HG03064 (cell line): ENCODE measurements at regions not wholly inside any gene's neighbourhood (a gene's known extent, or its start where the extent isn't known, plus 50 kb on each side); places are given as distances from the start of the nearest gene placed in this dataset.

Source experiments
- ATAC-seq: cut with Tn5 transposase; IDR thresholded peaks from one replicate; pipeline ENCODE4 v1.9.1; 2021; ENCODE audit warnings: low read depth; ENCODE audit not compliant: unreplicated experiment

DNA sequence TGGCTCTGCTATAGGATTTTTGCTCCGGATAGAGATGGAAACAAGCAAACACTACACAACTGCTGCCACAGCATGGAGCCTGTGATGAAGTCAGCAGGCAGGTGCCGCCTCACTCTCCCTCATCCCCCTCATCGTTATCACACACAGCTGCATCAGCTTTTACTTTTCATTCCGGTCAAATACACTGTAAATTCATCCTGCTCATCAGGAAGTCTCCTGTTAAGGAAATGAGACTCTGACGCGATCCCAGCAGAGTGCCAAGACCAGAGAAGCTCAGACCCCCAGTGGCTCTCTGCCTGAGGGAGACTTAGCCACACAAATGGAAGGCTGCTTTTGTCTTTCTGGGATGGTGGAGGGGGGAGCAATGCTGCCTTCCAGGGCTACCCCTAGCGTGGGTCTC is 270.2 kb downstream of the ELAVL2 start:
- no peak for ATAC-seq

DNA sequence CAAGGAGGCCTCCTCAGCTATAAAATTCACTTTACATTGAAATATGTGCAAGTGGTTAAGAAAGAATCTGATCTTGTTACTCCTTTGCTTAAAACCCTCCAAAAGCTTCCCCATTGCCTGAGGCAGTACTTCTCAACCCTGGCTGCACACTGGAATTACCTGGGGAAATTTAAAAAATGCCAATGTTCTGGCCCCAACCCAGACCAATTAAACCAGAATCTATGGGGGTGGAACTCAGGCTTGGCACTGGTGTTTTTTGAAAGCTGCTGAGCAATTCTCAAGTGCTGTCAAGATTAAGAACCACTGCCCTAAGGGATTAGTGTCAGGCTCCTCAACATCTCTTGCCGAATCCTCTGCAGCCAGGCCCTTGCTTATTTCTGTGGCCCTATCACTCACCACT is 269.6 kb downstream of the ELAVL2 start:
- no peak for ATAC-seq

DNA sequence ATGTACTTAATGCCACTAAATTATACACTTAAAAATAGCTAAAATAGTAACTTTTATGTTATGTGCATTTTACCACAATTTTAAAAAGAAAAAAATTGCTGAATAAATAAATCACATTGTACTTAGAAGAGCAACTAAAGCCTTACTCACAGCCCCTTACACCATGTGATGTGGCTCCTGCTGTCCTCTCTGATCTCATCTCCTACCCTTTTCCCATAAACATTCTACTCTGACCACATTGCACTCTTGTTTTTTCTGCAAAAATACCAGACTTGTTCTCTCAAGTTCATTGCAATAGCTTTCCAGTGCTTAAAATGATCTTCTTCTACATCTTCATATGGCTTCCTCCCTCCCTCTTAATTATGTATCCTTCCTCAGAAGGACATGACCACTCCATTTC is 268.4 kb downstream of the ELAVL2 start:
- no peak for ATAC-seq

DNA sequence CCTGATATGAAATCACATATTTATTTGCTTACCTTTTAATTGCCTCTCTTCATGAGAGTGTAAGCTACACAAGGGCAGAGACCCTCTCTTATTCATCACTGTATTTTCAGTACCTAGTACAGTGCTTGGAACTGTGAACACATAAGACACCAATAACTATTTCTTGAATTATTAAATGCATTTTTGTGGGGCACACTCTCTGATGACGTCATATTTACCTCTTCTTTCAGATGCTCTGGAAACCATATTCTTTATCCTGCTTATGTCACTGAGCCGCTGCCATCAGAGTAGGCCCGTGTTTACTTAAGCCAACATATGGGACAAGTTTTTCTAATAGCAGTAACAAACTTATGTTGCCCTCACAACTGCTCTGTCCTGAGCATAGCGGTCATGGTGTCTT is 266.5 kb downstream of the ELAVL2 start:
- ATAC-seq = no peak

DNA sequence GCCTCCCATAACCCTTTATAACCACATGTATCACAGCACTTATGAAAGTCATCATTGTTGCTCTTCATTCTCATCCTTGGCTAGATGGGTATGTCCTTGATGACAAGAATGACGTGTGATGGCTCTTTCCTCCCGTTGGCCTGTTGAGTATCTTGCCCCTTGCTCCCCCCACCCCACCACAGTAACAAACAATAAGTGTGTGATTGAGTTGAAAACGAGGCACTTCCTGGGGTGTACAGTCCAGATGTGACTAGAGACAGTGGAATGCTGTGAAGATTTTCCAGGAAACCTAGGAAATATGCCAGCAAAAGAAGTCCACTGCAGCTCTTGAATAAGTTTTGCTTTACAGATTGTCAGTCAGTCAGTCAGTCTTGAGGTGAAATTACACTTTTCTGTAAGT is 262.5 kb downstream of the ELAVL2 start:
- no peak for ATAC-seq

DNA sequence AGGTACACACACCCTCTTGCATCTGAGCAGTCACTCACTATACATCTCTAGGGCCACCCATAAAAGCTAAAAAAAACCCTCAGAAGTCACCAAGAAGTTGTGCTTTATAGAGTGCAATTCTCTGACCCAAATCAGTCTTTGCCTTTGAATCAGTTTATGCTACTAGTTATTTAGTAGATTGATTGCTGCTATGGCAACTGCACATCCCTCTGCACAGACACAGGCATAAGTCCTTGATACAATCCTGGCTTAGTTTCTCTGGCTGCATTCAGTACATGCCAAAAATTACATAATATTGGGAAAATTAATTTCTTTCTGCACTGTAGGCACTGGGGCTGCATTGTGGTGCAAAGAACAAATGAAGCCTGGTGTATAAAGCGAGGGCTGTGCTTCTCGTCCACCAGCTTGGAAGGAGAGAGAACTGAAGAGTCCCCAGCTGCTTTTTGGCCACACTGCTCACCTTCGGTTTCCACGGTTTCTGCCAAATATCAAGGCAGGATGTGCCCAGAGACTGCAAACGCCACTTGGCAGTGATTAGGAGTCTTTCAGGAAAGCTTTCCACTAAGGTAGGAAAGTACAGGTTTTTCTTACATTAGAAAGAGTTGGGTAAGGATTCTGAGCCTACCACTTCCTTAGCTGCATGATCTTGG is 258.4 kb downstream of the ELAVL2 start:
- ATAC-seq = no peak

DNA sequence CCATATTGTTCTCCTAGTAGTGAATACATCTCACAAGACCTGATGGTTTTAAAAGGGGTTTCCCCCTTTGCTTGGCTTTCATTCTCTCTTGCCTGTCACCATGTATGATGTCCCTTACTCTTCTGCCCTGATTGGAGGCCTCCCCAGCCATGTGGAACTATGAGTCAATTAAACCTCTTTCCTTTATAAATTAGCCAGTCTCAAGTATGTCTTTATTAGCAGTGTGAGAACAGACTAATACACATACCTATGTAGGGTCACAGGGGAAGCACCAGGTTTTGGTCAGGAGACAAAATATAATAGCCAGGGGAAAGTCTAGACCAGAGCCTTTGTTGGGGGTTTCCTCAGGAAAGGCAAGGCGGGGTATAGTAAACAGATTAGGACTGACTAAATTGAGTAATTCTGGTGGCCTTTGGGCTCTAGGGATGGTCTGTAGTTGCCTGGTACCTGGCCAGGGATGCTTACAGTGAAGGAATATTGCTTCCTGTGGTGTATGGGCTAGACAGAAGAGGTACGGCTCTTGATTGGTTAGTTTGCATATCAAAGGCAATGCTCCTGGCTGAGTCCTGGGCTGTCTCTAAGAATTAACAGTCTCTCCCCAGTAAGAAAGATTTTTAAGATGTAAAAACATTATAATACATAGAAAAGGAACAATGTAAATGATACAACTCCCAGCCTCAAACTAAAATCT is 254.5 kb downstream of the ELAVL2 start:
- no peak for ATAC-seq

DNA sequence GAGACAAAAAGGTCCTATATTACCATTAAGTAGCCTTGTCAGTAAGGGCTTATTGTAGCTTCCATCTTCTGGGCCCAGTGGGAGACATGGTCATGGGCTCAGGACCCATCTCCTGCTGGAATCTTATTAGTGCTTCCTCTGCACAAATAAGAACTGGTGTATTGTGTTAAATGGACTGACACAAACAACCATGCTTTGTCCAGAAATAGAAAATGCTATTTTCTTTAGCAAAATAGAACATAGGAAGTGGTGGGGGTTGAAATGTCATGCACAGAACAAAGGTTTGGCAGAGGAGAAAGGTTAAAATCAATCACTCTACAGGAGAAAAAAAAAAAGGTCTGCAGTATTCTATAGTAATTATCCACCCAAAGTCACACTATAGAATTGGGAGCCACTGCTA is 252.2 kb downstream of the ELAVL2 start:
- no peak for ATAC-seq

DNA sequence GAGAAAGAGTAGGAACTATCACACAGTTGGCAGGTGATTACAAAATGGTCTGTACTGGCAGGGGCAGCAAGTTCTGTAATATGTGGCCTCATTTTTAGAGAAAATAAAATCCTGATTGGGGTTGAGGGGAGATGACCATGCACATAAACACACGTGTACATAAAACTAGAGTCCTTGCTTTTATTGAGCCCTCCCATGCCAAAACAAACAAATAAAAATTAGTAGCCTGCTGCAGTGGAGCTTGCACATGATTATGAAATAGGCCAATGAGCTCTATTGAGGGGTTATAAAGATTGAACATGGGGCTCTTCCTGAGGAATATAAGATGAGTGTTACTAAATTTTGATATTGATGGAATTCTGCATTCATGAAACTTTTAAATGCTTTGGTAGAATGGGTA is 248.4 kb downstream of the ELAVL2 start:
- no peak for ATAC-seq

DNA sequence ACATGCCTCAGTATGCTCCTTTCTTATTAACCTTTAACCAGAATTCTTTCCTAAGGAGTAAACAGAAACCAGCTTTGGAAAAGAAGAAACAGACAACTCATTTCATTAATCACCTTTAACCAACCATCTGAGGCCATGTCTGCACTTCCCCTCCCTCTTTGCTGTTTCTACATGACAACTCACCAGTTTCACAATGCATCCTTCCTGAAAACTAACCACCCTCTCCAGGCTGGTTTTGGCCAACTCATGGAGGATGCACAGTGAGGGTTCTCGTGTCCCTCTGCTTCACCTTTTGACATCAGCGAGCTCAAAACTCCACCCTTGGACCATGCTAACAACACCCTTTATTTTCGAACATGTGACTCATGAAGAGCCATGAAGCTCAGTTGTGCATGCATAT is 244.1 kb downstream of the ELAVL2 start:
- ATAC-seq = no peak

DNA sequence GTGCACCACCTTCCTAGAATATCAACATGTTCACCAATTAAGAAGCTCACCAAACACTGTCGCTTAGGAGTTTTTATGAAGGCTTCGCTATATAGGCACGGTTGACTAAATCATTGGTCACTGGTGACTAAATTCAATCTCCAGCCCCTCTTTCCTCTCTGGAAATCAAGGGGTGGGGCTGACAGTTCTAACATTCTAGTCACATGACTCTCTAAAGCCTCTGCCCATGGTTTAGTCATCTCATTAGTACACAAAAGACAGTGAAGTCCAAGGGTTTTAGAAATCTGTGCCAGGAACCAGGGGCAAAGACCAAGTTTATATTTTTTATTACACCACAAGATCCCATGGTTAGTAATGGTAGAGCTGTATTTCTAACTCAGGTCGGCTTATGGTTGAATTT is 243.2 kb downstream of the ELAVL2 start:
- no peak for ATAC-seq

DNA sequence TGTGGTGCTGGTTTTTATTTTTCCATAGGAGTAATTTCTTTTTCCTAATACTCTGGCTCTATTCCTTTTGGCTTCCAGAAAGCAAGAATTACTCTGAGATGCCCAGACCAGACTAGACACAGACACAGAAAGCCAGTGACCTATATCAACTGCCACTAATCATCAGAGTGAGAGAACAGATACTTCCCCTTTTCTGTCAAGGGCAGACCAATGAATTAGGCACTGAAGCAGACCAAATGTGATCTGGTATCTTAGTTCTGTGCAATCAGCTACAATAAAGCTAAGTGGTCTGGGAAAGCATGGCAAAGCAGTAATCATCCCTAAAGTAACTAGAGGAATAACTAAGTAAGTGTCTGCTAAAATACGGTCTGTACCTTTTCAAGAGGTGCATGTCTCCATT is 239.1 kb downstream of the ELAVL2 start:
- ATAC-seq = no peak

DNA sequence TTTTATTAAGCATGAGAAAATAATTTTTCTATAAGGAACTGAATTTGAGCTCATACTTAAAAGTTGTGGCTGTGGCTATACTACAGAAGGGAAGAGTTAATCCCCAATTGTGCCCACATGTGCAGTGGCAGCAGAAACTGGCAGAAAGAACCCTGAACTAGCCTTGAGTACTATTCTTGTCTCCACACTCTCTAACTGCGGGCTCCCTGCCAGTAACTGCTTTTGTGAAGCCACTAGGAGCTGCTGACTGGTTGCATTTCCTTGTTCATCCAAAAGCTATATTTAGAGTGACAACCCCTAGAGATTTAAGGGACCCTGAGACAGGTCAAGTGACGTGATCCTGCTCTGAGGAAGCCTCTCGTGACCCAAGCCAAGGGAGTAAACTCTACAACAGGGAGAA is 238.6 kb downstream of the ELAVL2 start:
- no peak for ATAC-seq

DNA sequence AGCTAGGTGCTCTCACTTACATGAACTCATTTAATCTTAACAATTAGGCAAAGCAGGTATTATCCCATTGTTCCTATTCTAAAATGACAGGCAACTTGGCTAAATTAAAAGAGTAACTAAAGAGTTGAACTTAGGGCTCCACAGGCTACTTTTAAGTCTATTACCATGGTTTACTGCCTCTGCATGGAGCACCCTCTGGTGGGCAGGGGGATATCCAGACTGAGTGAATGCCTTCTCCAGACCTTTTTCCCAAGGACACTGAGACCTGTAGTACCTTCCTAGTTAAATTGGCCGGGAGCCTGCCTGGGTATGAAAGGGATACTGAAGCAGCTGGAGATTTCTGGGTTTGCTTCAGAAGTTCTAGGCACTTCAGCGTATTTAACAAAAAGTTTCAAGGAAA is 238.1 kb downstream of the ELAVL2 start:
- ATAC-seq = no peak

DNA sequence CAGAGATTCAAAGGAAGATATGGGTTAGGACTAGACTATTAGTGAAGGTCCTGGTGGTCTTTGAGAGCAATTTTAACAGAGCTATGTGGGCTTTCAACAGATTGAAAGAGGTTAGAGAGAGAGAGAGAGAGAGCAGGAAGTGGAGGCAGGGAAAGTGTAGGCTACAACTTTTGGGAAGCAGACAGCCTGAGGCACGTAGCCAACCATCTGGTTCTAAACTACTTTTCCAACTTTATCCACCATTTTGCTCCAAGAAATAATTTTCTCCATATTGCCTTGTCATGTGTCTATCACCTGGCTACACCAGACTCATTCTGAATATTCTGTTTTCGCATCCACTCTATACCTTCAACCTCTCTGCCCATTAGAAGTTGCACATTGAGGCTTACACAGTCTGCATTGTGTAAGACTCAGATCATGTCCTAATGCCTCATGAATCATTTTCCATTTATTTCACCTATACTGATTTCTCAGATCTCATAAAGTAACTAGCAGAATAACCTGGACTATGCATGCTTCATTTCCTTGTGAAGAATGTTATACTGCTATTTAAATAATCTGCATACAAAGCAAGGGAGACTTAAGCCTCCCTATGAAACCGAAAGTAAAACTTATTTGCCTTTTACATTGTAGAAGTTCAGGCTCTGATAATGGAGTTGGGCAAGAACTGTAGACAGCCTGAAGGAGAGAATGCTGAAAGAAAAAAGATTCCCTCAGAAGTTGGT is 235.6 kb downstream of the ELAVL2 start:
- ATAC-seq = no peak

DNA sequence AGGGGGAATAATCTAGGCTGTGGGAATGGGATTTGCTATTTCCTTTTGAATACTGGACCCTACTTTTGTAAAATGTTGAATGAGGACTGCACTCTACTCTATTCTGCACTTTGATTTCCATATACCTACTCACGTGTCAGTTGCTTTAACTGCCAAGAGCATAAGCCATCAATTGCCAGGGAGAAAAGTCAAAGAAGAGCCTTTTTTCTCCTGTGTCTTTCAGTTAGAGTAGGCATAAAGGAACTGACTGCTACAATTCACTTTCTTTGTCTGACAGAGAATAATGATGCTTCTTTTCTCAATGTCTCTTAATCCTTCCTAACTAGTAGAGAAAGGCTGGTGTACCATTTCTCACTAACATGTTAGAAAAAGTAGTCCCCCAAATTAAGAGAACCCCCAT is 231.6 kb downstream of the ELAVL2 start:
- ATAC-seq = no peak

DNA sequence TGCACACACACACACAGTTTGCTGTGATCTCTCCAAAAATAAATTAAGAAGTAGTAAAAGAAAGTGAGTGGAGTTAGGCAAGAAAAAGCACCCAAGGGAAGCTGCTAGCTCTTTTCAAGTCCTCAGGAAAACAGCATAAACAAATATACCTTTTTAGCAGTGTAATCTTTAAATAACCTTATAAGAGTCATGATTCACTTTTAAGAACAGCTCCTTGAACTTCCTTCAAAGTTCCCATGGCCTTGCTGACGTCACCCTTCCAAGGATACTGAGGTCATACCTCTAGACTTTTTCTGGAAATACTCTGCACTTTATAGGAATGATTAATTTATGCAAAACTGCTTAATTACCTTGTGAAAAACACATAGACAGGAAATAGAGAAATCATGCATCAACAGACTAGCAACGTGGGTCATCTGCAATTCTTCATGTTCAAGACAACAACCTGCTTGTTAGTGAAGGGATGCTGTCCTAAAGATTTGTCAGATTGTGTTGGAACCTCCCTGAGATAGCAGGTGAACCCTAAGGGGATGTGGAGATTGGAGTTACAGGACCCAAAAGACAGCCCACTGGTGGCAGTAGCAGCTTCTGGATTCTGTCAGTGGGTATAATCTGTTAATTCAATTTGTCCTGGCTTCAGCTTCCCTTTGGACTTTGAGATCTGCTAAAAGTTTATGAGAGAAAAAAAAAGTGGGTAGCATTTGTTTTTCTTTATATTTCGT is 229.0 kb downstream of the ELAVL2 start:
- ATAC-seq = no peak

DNA sequence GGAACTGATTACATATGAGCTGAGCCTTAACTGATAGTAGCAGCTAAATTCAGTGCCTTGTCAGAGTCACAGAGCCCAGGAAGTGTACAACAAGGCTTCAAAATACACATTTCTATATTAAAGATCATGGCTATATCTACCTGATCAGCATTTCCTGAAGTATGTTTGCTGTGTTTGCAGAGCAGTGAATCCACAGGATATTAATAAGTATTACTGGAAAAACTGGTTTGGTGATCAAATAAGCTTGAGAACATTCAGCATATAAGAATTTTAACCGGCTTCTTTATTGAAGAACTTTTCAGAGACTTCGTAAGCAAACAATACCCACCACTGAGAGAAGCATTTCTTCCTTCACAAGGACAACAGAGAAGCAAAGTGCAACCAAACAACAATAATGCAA is 227.0 kb downstream of the ELAVL2 start:
- no peak for ATAC-seq

DNA sequence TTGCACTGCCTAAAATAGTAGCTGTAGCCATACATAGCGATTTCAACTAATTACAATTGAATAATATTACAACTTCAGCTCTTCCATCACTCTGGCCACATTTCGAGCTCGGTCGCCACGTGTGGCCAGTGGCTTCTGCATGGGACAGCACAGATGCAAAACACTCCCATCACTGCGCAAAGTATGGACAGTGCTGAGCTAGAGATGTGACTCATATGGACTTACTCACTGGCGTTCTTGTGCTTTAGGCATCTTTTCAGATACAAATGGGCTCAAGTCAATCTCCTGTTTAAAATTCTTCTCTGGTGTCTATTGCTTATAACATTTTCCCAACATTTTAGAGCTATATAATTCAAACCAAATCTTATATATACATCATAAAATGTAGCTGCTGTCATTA is 222.7 kb downstream of the ELAVL2 start:
- no peak for ATAC-seq

DNA sequence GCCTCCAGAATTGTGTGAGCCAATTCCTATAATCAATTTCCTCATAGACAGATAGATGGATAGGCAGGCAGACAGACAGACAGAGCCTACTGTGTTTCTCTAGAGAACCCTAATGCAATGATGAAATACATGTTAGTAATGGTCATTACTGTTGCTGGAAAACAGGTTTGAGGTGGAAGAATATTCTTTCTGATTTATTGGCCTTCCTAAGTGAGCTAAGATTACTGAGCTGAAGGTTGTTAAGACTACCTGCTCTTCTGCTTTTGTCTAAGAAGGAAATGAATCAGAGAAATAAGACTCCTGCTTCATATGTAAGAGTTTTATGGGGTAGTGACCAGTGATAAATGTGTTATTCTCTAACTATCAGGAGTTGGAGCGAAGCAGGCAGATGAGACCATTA is 219.9 kb downstream of the ELAVL2 start:
- no peak for ATAC-seq

DNA sequence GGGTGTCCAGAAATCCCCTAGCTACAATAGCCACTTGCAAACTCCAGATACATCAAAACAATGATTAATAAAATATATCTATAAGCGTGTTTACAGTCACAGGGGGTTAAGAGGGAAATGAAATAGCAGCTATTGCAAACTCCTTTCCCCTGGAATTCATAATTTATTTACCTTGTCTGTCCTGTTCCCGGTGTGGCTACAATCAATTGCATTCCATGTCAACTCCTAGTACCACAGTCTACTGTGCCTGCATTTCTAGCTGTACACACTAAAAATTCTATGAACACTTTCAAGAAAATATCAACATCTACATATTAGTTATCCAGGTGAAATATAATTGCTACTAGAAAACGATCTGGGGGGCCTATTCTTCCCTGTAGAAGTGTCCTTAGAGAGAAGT is 217.6 kb downstream of the ELAVL2 start:
- no peak for ATAC-seq
